ENCODE measurements at regions not wholly inside any gene's neighbourhood (a gene's known extent, or its start where the extent isn't known, plus 50 kb on each side); places are given as distances from the start of the nearest gene placed in this dataset.

- no peak for DNase-seq (ENCODE audit: low spot score)
These were observed 53.2 kb upstream of the LSM14A start for GRCh38 chr19:34118879-34119748.

- DNase-seq (ENCODE audit: low spot score) = no peak
These were observed 52.2 kb upstream of the LSM14A start for GRCh38 chr19:34120141-34120540.

- DNase-seq (ENCODE audit: low spot score) = peak; percentile 76
These were observed 51.3 kb upstream of the LSM14A start for GRCh38 chr19:34120846-34121639.

Measured in AG20443 (cell line).